GM23338 (cell line): ENCODE measurements at regions not wholly inside any gene's neighbourhood (a gene's known extent, or its start where the extent isn't known, plus 50 kb on each side); places are given as distances from the start of the nearest gene placed in this dataset.

Experiments
- CREB1 ChIP-seq: fragments of 250-450 bp; sonication (Bioruptor Pico); IDR thresholded peaks from 2 replicates; pipeline ENCODE4 v1.5.0; 2020; ENCODE audit warnings: low read depth, mild to moderate bottlenecking, moderate library complexity
- EZH2 ChIP-seq: fragments of 200-600 bp; sonication (generic); IDR thresholded peaks from one replicate; pipeline ENCODE4 v1.8.0; 2017; ENCODE audit warnings: antibody characterized with exemption, mild to moderate bottlenecking, low read depth; ENCODE audit not compliant: unreplicated experiment
- POLR2AphosphoS5 ChIP-seq: IDR thresholded peaks from 2 replicates; pipeline ENCODE4 v1.6.1; 2016; ENCODE audit warnings: antibody characterized with exemption, low read depth
- TF ChIP-seq, protein P1 (sequence below), 2 experiments: fragments of 200-600 bp in 1 of 2; sonication (generic) in 1 of 2; conservative IDR thresholded peaks; 2 replicates each; pipeline versions ENCODE4 v1.5.1 to v1.6.1; 2016 to 2017; ENCODE audit warnings: antibody characterized with exemption in 2 of 2, low read depth in 2 of 2, mild to moderate bottlenecking in 2 of 2, moderate library complexity in 1 of 2

DNA sequence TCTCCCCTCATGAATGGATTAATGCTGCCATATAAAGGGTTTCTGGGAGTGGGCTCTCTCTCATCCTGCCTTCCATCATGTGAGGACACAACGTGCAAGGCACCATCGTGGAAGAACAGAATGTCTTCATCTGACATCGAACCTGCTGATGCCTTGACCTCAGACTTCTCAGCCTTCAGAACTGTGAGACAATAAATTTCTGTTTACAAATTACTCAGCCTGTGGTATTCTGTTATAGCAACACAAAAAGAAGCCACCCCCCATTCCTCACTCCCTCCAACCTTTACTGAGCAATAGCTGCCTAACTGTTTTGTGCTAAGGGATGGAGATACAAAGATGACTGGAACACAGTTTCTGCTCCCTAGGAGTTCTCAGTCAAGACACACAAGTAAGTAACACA is 106.1 kb upstream of the PLET1 start:
- TF ChIP-seq, protein P1, sequence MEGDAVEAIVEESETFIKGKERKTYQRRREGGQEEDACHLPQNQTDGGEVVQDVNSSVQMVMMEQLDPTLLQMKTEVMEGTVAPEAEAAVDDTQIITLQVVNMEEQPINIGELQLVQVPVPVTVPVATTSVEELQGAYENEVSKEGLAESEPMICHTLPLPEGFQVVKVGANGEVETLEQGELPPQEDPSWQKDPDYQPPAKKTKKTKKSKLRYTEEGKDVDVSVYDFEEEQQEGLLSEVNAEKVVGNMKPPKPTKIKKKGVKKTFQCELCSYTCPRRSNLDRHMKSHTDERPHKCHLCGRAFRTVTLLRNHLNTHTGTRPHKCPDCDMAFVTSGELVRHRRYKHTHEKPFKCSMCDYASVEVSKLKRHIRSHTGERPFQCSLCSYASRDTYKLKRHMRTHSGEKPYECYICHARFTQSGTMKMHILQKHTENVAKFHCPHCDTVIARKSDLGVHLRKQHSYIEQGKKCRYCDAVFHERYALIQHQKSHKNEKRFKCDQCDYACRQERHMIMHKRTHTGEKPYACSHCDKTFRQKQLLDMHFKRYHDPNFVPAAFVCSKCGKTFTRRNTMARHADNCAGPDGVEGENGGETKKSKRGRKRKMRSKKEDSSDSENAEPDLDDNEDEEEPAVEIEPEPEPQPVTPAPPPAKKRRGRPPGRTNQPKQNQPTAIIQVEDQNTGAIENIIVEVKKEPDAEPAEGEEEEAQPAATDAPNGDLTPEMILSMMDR (conservative IDR thresholded peaks at IDR 0.05; ENCODE audit: low read depth in 2 of 2): no peak
- no peak for TF ChIP-seq EZH2
- TF ChIP-seq POLR2AphosphoS5: no peak
- TF ChIP-seq CREB1 (CRISPR knock-in tag): no peak
